ENCODE measurements at regions not wholly inside any gene's neighbourhood (a gene's known extent, or its start where the extent isn't known, plus 50 kb on each side); places are given as distances from the start of the nearest gene placed in this dataset.

DNA sequence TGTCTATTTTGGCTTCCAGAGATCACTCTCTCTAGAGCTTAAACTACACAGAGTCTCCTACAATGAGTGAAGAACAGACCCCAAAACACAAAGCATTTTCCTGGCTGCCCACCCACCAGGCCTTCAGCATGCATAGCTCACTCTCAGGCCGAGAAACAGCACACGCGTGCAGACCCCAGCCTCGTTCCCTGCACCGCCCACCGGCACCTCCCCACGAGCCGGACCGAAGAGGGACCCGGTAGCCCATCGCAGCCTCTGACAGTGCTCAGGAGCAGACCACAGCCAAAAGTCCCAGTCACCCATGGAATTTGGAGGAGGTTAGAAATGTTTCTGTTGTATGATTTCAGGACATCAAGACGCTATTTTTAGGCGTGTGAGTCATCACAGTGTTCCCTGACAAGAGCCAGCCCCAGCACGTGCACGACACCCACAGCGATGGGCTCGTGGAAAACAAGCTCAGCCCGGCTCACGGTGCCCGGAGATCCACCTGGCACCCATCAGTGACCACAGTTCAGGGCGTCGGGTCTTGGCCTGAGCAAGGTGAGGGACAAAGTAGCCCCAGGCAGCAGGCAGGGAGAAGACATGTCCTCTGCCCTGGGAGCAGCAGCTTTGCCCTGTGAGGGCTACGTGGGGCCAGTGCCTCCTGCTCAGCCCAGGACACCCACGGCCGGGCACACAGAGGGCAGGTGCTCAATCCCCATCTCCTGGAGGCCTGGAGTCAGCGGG is 50.1 kb upstream of the SPACA7 start:
- ChIA-PET CTCF (no interaction called here), POLR2A (no interaction called here)
- H3K4me1 ChIP-seq: peaks cover 5% of the 10 kb centered on the region
- Mint-ChIP-seq H3K36me3 (ENCODE audit: insufficient read depth, unreplicated experiment) (no peaks in the 10 kb centered on the region), H3K27ac (ENCODE audit: unreplicated experiment) (no peak overlapping the region), H3K27me3 (ENCODE audit: insufficient read depth, unreplicated experiment) (peaks cover 42% of the 10 kb centered on the region), H3K4me1 (ENCODE audit: low read depth, unreplicated experiment) (no peaks in the 10 kb centered on the region), H3K9me3 (ENCODE audit: unreplicated experiment) (no peaks in the 10 kb centered on the region), H3K4me3 (ENCODE audit: unreplicated experiment) (peak overlapping the region; percentile 12)
- TF ChIP-seq, protein P1, sequence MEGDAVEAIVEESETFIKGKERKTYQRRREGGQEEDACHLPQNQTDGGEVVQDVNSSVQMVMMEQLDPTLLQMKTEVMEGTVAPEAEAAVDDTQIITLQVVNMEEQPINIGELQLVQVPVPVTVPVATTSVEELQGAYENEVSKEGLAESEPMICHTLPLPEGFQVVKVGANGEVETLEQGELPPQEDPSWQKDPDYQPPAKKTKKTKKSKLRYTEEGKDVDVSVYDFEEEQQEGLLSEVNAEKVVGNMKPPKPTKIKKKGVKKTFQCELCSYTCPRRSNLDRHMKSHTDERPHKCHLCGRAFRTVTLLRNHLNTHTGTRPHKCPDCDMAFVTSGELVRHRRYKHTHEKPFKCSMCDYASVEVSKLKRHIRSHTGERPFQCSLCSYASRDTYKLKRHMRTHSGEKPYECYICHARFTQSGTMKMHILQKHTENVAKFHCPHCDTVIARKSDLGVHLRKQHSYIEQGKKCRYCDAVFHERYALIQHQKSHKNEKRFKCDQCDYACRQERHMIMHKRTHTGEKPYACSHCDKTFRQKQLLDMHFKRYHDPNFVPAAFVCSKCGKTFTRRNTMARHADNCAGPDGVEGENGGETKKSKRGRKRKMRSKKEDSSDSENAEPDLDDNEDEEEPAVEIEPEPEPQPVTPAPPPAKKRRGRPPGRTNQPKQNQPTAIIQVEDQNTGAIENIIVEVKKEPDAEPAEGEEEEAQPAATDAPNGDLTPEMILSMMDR (IDR thresholded peaks at IDR 0.05; ENCODE audit: insufficient read depth in 1 of 2, low read depth in 1 of 2, low read length in 1 of 2, severe bottlenecking in 1 of 2, unreplicated experiment in 1 of 2): no peak
- H3K27me3 ChIP-seq (replicated peaks; ENCODE audit: control insufficient read depth, insufficient read depth, low read length): peaks cover 3% of the 10 kb centered on the region
- H3K9me3 ChIP-seq: no peaks in the 10 kb centered on the region
- no peaks in the 10 kb centered on the region for H3K36me3 ChIP-seq (ENCODE audit: control insufficient read depth, insufficient read depth, low read length)
- no peak for DNase-seq
- no TSS peak for BruUV-seq (replicated peaks)
- intact Hi-C loops (cut with micrococcal nuclease; ENCODE audit: unreplicated experiment): no loop called here
- no peak overlapping the region for H3K4me3 ChIP-seq (ENCODE audit: low read depth, low read length)
